Kidney (tissue), 13 donors: ENCODE measurements at regions not wholly inside any gene's neighbourhood (a gene's known extent, or its start where the extent isn't known, plus 50 kb on each side); places are given as distances from the start of the nearest gene placed in this dataset.
A peak's percentile ranks its signal among the peaks of the same experiment; 100 is the strongest.

Source experiments
- DNase-seq, 5 donors: peaks; one replicate each; pipeline ENCODE4 v3.0.0-alpha.2; 2013 to 2020
- FAIRE-seq: peaks from 2 replicates; lab custom pipeline; 2012; peaks lifted over from hg19 to GRCh38; lab: Jason Lieb, UNC
- H3K27ac ChIP-seq, 2 donors: one replicate each; pipeline ENCODE4 v1.7.0; 2013; ENCODE audit warnings: low read depth in 2 of 2, low read length in 2 of 2, inconsistent platforms in 1 of 2
- H3K27me3 ChIP-seq: one replicate; pipeline ENCODE4 v1.7.1; 2013; ENCODE audit warnings: low read length, inconsistent platforms; ENCODE audit not compliant: control insufficient read depth, insufficient read depth
- H3K36me3 ChIP-seq, 3 donors: one replicate each; pipeline versions ENCODE4 v1.7.0 to v1.7.1; 2013; ENCODE audit warnings: low read length in 3 of 3, control low read depth in 1 of 3, inconsistent platforms in 1 of 3; ENCODE audit not compliant: insufficient read depth in 3 of 3, control insufficient read depth in 2 of 3
- H3K4me1 ChIP-seq, 3 donors: one replicate each; pipeline versions ENCODE4 v1.7.0 to v1.7.1; 2013; ENCODE audit warnings: low read length in 3 of 3, inconsistent platforms in 1 of 3, low read depth in 1 of 3; ENCODE audit not compliant: control insufficient read depth in 2 of 3, insufficient read depth in 2 of 3
- H3K4me3 ChIP-seq, 3 donors: one replicate each; pipeline versions ENCODE4 v1.7.0 to v1.8.1; 2013; ENCODE audit warnings: low read length in 3 of 3, control low read depth in 1 of 3, inconsistent platforms in 1 of 3
- H3K9ac ChIP-seq, 3 donors: one replicate each; pipeline versions ENCODE4 v1.7.0 to v1.7.1; 2013; ENCODE audit warnings: low read length in 3 of 3, control low read depth in 1 of 3, inconsistent platforms in 1 of 3
- H3K9me3 ChIP-seq, 3 donors: one replicate each; pipeline versions ENCODE4 v1.7.0 to v1.7.1; 2013; ENCODE audit warnings: low read length in 3 of 3, control low read depth in 1 of 3, inconsistent platforms in 1 of 3; ENCODE audit not compliant: control insufficient read depth in 2 of 3, insufficient read depth in 1 of 3
- intact Hi-C: fragments of 100-400 bp; cut with DNase I; formaldehyde crosslinking; loops from one replicate; pipeline ENCODE4 v1.11.1; 2022
- TF ChIP-seq, protein P1 (sequence below): IDR thresholded peaks from 3 replicates; pipeline ENCODE4 v1.5.1; 2012; ENCODE audit warnings: mild to moderate bottlenecking, moderate library complexity, borderline replicate concordance; ENCODE audit not compliant: insufficient read depth; ENCODE audit errors: extremely low read depth
- donor health status: control.
- donor health status: control.
- donor health status: control.
- donor health status: control.
- donor health status: control.
- donor health status: DM: yes; HTN: yes; CAD: no.
- donor health status: Normal renal cell carcinoma (clear cell type).

DNA sequence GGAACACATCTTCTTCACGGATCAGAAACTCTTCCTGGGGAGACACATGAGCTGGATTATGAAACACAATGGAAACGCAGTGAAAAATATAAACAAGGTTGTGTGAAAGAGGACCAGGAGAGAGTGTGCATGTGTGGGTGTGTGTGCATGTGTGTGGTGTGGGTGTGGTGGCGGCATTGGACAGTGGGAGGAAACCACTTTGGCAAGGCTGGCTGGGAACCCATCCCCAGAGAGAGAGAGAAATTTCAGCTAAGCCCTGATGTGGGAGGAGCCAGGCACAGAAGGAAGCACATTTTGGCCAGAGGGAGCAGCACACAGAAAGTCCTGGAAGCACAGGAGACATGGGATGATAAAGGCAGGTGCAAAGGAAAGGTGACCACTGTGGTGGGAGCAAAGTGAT is 147.6 kb upstream of the COPS8 start:
- FAIRE-seq (no peak), DNase-seq (no peak)
- Histone ChIP-seq H3K4me3 (no peak overlapping the region), H3K27me3 (no peaks in the 10 kb centered on the region), H3K4me1 (no peaks in the 10 kb centered on the region), H3K36me3 (no peaks in the 10 kb centered on the region), H3K9ac (no peak overlapping the region), H3K9me3 (no peaks in the 10 kb centered on the region), H3K27ac (no peak overlapping the region)
- intact Hi-C loops: no loop called here
- TF ChIP-seq, protein P1, sequence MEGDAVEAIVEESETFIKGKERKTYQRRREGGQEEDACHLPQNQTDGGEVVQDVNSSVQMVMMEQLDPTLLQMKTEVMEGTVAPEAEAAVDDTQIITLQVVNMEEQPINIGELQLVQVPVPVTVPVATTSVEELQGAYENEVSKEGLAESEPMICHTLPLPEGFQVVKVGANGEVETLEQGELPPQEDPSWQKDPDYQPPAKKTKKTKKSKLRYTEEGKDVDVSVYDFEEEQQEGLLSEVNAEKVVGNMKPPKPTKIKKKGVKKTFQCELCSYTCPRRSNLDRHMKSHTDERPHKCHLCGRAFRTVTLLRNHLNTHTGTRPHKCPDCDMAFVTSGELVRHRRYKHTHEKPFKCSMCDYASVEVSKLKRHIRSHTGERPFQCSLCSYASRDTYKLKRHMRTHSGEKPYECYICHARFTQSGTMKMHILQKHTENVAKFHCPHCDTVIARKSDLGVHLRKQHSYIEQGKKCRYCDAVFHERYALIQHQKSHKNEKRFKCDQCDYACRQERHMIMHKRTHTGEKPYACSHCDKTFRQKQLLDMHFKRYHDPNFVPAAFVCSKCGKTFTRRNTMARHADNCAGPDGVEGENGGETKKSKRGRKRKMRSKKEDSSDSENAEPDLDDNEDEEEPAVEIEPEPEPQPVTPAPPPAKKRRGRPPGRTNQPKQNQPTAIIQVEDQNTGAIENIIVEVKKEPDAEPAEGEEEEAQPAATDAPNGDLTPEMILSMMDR: no peak

DNA sequence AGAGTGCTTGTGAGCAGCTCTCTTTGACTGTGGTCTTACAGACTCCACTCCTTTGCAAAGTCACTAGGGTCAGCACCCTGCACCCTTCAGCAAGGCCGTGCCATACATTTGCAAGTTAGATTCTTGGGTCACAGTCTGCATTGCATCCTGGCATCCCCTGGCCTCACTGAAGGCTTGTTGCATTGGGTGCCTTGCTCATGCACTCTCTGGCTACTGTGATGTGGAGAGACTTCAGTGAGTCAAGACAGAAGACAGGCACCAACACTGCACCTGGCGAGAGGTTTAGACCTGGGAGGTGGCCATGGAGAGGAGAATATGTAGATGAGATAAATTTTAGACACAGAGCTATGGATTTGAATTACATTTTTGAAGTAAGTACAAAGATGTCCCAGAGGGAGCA is 146.4 kb upstream of the COPS8 start:
- TF ChIP-seq, protein P1: no peak
- Histone ChIP-seq H3K9me3 (no peaks in the 10 kb centered on the region), H3K36me3 (no peaks in the 10 kb centered on the region), H3K4me1 (no peaks in the 10 kb centered on the region), H3K27ac (no peak overlapping the region), H3K27me3 (no peaks in the 10 kb centered on the region), H3K4me3 (no peak overlapping the region), H3K9ac (no peak overlapping the region)
- intact Hi-C loops: no loop called here
- DNase-seq: no peak
- FAIRE-seq: no peak

DNA sequence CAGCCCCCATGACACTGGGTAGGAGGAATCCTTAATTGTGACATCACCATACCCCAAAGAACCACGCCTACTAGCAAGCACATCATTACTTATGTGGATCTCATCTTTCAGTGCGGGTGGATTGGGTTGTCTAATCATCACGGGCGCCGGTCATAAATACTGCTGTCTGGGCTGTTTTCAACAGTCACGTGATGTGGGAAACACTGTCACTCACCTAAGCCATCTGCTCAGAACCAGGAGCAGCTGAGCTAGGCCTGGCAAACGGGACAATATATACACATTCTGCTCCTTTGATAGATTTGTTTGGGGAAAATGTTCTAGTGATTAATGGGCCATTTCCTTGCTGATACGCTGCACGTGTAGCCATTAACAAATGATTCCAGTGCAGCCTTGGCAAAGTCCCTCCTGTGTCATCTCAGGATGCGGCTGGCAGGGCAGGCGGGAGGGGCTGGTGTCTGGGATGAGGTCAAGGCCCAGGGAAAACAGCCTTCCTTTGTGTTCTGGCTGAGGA is 145.9 kb upstream of the COPS8 start:
- Histone ChIP-seq H3K27me3 (no peaks in the 10 kb centered on the region), H3K9me3 (no peaks in the 10 kb centered on the region), H3K9ac (no peak overlapping the region), H3K36me3 (no peaks in the 10 kb centered on the region), H3K27ac (no peak overlapping the region), H3K4me1 (no peaks in the 10 kb centered on the region), H3K4me3 (no peak overlapping the region)
- FAIRE-seq (no peak), DNase-seq (peak in 4 of 5 donors; percentile 70 to 83 (median 78))
- intact Hi-C loops: no loop called here
- TF ChIP-seq, protein P1: no peak

DNA sequence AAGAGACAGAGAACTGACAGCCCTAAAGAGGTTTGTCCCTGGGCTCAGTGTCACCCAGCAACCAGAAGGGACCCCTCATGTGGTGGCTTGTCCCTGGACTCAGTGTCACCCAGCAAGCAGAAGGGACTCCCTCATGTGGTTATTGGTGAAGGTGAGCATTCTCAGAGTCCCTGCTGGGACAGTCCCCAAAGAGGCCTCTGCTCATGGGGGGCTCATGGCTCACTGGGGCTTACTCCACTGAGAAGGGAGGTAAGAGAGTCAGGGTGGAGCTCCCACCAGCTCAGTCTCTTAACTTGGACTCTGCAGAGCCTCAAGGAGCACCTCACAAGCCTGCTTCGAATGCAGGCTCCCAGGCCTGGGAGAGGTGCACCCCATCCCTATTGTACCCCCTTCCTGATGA is 145.2 kb upstream of the COPS8 start:
- intact Hi-C loops: no loop called here
- Histone ChIP-seq H3K4me3 (no peak overlapping the region), H3K9ac (no peak overlapping the region), H3K27ac (no peak overlapping the region), H3K4me1 (no peaks in the 10 kb centered on the region), H3K27me3 (no peaks in the 10 kb centered on the region), H3K9me3 (no peaks in the 10 kb centered on the region), H3K36me3 (no peaks in the 10 kb centered on the region)
- FAIRE-seq (no peak), DNase-seq (no peak)
- TF ChIP-seq, protein P1: no peak
